Ovary (tissue), 7 donors: ENCODE measurements at regions not wholly inside any gene's neighbourhood (a gene's known extent, or its start where the extent isn't known, plus 50 kb on each side); places are given as distances from the start of the nearest gene placed in this dataset.

Experiments
- DNase-seq, 5 donors: peaks; one replicate each; pipeline ENCODE4 v3.0.0-alpha.2; 2019 to 2020
- H3K27ac ChIP-seq, 2 donors: fragments of 200-600 bp; one replicate each; pipeline versions ENCODE4 v1.5.1 to v1.8.0; 2019 to 2022
- H3K27me3 ChIP-seq: fragments of 200-600 bp; one replicate; pipeline ENCODE4 v1.8.0; 2022
- H3K36me3 ChIP-seq: fragments of 200-600 bp; sonication (generic); one replicate; pipeline ENCODE4 v1.5.1; 2019
- H3K4me1 ChIP-seq: one replicate; pipeline ENCODE4 v1.8.1; 2013; ENCODE audit warnings: mild to moderate bottlenecking, moderate library complexity; ENCODE audit not compliant: insufficient read depth
- H3K4me3 ChIP-seq: fragments of 200-600 bp; sonication (generic); one replicate; pipeline ENCODE4 v1.5.1; 2017
- H3K9me3 ChIP-seq, 2 donors: fragments of 200-600 bp in 1 of 2; sonication (generic) in 1 of 2; one replicate each; pipeline versions ENCODE4 v1.5.1 to v1.8.1; 2013 to 2019; ENCODE audit warnings: mild to moderate bottlenecking in 1 of 2, moderate library complexity in 1 of 2
- EP300 ChIP-seq: sonication (generic); formaldehyde crosslinking; IDR thresholded peaks from one replicate; pipeline ENCODE4 v1.6.1; 2017; ENCODE audit warnings: antibody characterized with exemption
- POLR2A ChIP-seq: fragments of 450-650 bp; IDR thresholded peaks from one replicate; pipeline ENCODE4 v1.6.1; 2017; ENCODE audit warnings: antibody characterized with exemption, mild to moderate bottlenecking, moderate library complexity
- WGBS, 3 donors: extraction: QIAGEN DNeasy Blood & Tissue Kit in 1 of 3; methylation state at CpG; one replicate each; pipeline versions ENCODE4 v1.1.5 to v1.1.7; 2013 to 2017; 5-methylcytosine and 5-hydroxymethylcytosine counted together
- intact Hi-C, 4 donors: fragments of 100-400 bp; cut with DNase I; formaldehyde crosslinking; loops; one replicate each; pipeline versions ENCODE4 v1.11.0 to v1.15.1; 2022 to 2023
- TF ChIP-seq, protein P1 (sequence below), 3 donors: fragments of 450-650 bp in 2 of 3; fragments of 200-600 bp in 1 of 3; IDR thresholded peaks; one replicate each; pipeline versions ENCODE4 v1.5.1 to v1.8.0; 2016 to 2022; ENCODE audit warnings: antibody characterized with exemption in 3 of 3, mild to moderate bottlenecking in 1 of 3
- donor health status: DM: no; HTN: no; CAD: no; lungs with moderate emphysema.
- donor health status: DM: no; HTN: no; CAD: no.
- donor health status: Bipolar disorder and iron deficiency.
- donor health status: DM: no; HTN: no; CAD: no.
- donor health status: DM: yes; HTN: yes; CAD: no.

DNA sequence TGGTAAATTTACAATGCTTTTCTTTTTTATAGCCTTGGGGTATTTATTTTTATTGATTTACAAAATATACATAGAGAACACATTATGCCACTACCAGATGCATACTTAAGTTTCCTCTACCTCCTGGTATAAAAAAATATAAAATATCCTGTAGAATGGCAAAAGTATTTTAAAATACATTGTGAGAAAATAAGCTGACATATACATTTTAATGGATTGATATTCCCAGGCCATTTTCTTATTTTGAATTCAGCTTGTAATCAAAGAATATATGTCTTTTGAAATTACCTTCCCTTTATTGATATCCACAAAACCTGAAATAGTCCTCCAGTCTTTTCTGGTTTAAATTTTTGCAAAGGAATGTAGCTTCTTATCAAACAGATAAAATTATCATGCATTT lies 923.9 kb downstream of the CDH18 start:
- DNase-seq, result no peak
- H3K27me3 ChIP-seq, result no peaks in the 10 kb centered on the region
- H3K4me3 ChIP-seq, result no peak overlapping the region
- no peaks in the 10 kb centered on the region for H3K36me3 ChIP-seq
- no peaks in the 10 kb centered on the region for H3K9me3 ChIP-seq
- H3K4me1 ChIP-seq, result no peaks in the 10 kb centered on the region
- TF ChIP-seq EP300 (no peak), POLR2A (no peak)
- TF ChIP-seq, protein P1, sequence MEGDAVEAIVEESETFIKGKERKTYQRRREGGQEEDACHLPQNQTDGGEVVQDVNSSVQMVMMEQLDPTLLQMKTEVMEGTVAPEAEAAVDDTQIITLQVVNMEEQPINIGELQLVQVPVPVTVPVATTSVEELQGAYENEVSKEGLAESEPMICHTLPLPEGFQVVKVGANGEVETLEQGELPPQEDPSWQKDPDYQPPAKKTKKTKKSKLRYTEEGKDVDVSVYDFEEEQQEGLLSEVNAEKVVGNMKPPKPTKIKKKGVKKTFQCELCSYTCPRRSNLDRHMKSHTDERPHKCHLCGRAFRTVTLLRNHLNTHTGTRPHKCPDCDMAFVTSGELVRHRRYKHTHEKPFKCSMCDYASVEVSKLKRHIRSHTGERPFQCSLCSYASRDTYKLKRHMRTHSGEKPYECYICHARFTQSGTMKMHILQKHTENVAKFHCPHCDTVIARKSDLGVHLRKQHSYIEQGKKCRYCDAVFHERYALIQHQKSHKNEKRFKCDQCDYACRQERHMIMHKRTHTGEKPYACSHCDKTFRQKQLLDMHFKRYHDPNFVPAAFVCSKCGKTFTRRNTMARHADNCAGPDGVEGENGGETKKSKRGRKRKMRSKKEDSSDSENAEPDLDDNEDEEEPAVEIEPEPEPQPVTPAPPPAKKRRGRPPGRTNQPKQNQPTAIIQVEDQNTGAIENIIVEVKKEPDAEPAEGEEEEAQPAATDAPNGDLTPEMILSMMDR (IDR thresholded peaks at IDR 0.05), result no peak
- no peak overlapping the region for H3K27ac ChIP-seq
- intact Hi-C loops, result no loop called here

- intact Hi-C loops, result no loop called here
- TF ChIP-seq EP300 (no peak), POLR2A (no peak)
- TF ChIP-seq, protein P1 (IDR thresholded peaks at IDR 0.05), result no peak
Measured at GRCh38 chr5:19067741-19068140, 920.3 kb downstream of the CDH18 start.

DNA sequence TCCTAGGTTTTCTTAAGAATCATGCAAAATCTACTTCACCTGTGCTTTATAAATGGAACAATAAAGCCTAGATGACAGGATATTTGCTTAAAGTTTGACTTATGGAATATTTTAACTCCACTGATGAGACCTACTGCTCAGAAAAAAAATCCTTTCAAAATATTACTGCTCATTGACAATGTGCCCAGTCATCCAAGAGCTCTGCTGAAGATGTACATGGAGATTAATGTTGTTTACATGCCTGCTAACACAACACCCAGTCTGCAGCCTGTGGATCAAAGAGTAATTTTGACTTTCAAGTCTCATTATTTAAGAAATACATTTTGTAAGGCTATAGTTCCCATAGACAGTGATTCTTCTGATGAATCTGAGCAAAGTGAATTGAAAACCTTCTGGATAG lies 889.6 kb downstream of the CDH18 start:
- Histone ChIP-seq H3K36me3 (no peaks in the 10 kb centered on the region), H3K9me3 (no peaks in the 10 kb centered on the region), H3K4me1 (no peaks in the 10 kb centered on the region), H3K4me3 (no peak overlapping the region), H3K27ac (no peak overlapping the region), H3K27me3 (no peaks in the 10 kb centered on the region)
- DNase-seq, result no peak
- TF ChIP-seq POLR2A (no peak), EP300 (no peak)
- TF ChIP-seq, protein P1 (IDR thresholded peaks at IDR 0.05), result no peak
- intact Hi-C loops, result no loop called here

More at GRCh38 chr5:19067741-19068140, 920.3 kb downstream of the CDH18 start:
- 64 to 84% (median 77%) methylated on average over 1 of the region's 1 CpG for WGBS, 3 donors
- no peak for DNase-seq
- Histone ChIP-seq H3K36me3 (no peaks in the 10 kb centered on the region), H3K9me3 (no peaks in the 10 kb centered on the region), H3K4me3 (no peak overlapping the region), H3K4me1 (no peaks in the 10 kb centered on the region), H3K27me3 (no peaks in the 10 kb centered on the region), H3K27ac (no peak overlapping the region)

DNA sequence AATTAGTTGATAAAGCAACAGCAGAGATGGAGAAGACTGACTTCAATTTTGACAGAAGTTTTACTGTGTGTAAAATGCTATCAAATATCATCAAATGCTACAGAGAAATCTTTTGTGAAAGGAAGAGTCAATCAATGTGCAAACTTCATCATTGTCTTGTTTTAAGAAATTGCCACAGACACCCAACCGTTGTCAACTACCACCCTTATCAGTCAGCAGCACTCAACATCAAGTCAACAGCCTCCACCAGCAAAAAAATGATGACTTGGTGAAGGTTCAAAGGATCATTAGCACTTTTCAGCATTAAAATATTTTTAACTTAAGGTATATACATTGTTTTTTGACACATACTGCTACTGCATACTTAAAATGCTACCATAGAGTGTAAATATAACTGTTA lies 888.8 kb downstream of the CDH18 start:
- intact Hi-C loops, result no loop called here
- no peak for TF ChIP-seq EP300
- DNase-seq, result no peak
- H3K27me3 ChIP-seq, result no peaks in the 10 kb centered on the region
- WGBS, 3 donors, result 74 to 77% (median 75%) methylated on average over 1 of the region's 1 CpG
- H3K9me3 ChIP-seq, result no peaks in the 10 kb centered on the region
- H3K36me3 ChIP-seq, result no peaks in the 10 kb centered on the region
- no peak overlapping the region for H3K4me3 ChIP-seq
- no peaks in the 10 kb centered on the region for H3K4me1 ChIP-seq
- no peak overlapping the region for H3K27ac ChIP-seq

- Histone ChIP-seq H3K36me3 (no peaks in the 10 kb centered on the region), H3K4me1 (no peaks in the 10 kb centered on the region), H3K27ac (no peak overlapping the region), H3K9me3 (no peaks in the 10 kb centered on the region), H3K4me3 (no peak overlapping the region), H3K27me3 (no peaks in the 10 kb centered on the region)
- DNase-seq, result no peak
- 46 to 66% (median 47%) methylated on average over 1 of the region's 1 CpG for WGBS, 3 donors
- intact Hi-C loops, result no loop called here
- TF ChIP-seq POLR2A, result no peak
- no peak for TF ChIP-seq EP300
- TF ChIP-seq, protein P1 (IDR thresholded peaks at IDR 0.05), result no peak
Measured at GRCh38 chr5:19104948-19105347, 883.1 kb downstream of the CDH18 start.
